GM21576 (cell line): ENCODE measurements at regions not wholly inside any gene's neighbourhood (a gene's known extent, or its start where the extent isn't known, plus 50 kb on each side); places are given as distances from the start of the nearest gene placed in this dataset.
"Not testable (repeated sequence)": the region's sequence is repeated elsewhere in the genome, so short reads cannot be mapped to it uniquely, and the experiment has no call there.

Experiments
- ATAC-seq: cut with Tn5 transposase; IDR thresholded peaks from one replicate; pipeline ENCODE4 v1.9.1; 2021; ENCODE audit warnings: mild to moderate bottlenecking, moderate library complexity; ENCODE audit not compliant: unreplicated experiment

DNA sequence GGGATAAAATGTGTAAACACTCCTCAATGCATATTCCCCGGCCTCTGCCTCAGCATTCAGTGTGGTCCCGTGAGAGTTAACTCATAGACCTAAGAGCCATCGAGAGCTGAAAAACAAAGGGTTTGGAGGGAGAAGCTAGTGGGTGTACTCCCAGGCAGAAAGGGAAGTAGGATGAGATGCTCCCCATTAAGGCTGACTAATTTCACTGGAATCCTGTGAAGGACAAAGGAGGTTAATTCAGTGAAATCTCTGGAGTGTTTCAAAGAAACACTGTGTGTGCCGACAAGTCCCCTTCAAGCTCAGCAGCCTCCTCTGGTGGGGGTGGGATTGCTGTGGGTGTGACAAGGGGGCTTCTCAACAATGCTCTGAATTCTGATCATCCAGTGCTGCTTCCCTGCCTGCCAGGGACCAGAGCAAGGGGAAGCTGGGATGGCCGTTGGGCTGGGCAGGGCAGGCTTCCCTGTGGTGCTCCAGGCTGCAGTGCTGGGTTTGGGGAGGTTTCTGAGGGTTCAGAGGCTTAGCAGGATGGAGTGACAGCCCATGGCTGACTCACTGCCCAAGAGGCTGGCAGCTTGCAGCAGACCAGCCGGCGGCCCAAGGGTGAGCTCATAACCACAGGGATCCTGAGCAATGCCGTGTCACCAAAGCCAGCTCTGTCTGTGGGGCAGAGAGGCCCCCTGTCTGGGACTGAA lies 61.4 kb upstream of the BMAL1 start:
- no peak for ATAC-seq

DNA sequence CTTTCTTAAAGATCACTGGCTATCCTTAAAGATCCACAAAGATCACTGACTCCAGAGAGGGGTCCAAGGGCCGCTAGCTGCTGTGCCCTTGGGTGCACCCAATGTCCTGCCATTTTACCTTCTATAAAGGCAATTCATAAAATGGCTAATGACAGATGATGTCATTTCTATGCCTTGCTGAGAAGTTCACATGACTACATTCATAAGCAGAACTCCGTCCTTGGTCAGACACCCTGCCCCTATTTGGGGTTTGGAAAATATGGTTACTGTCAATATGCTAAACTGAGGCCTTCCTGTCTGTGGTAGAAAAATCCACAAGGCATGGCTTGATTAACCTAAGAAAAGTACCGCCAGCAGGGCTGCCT lies 60.9 kb upstream of the BMAL1 start:
- ATAC-seq = no peak

DNA sequence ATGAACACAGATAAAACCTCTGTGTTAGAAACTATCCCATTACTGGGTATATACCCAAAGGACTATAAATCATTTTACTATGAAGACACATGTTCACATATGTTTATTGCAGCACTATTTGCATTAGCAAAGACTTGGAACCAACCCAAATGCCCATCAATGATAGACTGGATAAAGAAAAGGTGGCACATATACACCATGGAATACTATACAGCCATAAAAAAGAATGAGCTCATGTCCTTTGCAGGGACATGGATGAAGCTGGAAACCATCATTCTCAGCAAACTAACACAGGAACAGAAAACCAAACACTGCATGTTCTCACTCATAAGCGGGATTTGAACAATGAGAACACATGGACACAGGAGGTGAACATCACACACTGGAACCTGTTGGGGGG lies 58.9 kb upstream of the BMAL1 start:
- ATAC-seq = not testable (repeated sequence)

DNA sequence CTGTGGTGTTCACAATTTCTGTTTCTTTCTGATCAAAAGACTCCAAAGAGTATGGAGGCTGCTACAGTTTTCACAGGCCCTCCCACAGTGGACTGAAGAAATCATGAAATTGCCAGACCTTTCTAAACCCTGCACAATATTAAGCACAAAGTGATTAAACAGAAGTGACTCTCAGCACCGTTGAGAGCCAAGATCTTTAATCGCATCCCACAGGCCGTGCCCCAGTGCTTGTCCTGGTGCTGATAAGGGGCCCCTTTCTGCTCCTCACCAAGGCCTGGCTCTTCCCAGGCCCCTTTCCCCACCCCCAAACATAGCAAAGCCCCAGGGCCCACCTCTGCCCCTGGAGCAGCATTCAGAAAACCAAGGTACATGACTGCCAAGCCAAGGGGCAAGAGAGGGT lies 57.4 kb upstream of the BMAL1 start:
- no peak for ATAC-seq

DNA sequence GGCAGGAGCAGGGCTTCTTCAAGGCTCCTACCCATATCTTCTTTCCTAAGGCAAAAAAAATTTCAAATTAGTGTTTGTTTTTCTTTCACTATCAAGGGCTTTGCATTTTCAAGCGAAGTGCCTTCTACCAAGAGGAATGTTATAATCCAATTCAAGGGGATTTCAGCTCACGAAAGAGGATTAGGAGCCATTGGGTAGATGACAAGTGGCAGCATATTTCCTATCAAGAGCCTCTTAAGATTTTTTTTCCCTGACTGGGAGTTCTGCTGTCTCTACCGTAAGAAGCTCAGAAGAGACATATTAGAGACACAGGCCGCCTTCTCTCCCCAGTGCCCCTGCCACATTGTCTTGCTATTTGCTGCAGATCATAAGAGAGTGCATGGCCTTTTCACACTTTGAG lies 55.9 kb upstream of the BMAL1 start:
- ATAC-seq = no peak

DNA sequence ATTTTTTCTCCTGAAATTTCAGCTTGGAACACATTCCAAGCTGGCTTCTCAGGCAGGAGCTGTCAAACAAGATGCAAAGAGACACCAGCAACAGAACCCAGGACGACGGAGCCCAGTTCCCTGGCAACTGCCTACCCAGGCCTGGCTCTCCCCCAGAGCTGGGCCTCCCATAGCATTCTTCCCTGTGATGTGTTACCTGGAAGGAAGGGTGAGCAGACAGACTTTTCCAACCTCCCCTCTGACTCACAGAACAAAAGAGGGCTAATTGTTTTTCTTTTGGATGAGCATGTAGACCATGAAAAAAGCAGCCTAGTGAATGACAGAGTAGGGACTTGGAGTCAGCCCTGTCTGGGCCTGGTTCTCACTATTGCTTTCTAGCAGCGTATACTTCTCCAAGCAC lies 55.3 kb upstream of the BMAL1 start:
- no peak for ATAC-seq

DNA sequence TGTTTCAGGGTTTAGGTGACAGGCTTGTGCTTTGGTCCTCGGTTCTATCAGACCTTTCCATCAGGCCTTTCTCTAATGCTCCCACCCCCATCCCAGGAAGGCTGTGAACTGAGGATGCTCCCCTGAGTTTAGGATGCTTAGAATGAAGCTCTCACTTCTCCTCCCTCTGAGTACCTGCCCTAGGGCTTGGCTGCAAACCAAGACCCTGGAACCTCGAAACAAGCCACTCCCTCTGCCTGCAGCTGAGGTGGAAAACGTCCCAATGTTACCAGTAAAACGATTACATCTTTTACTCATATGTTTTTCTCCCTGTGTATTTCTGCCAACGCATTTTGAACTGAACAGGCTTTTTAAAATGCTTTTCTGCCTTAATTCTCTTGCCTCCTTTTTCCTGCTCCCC lies 54.5 kb upstream of the BMAL1 start:
- no peak for ATAC-seq

DNA sequence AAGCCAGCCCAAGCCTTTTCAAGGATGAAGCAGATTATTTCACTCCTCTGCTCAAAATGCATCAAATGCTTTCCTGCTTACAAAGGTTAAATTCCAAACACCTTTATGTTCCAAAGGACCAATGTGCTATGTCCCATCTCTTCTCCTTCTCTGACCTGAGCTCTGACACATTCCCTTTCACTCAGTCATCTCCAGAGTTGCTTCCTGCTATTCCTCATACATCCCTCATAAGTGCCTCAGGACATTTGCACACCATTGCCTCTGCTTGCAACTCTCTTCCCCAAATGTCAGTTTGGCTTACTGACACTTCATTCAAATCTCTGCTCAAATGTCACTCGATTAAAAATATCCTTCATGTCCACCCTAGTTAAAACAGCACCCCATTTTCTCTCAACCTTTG lies 53.3 kb upstream of the BMAL1 start:
- ATAC-seq = no peak

DNA sequence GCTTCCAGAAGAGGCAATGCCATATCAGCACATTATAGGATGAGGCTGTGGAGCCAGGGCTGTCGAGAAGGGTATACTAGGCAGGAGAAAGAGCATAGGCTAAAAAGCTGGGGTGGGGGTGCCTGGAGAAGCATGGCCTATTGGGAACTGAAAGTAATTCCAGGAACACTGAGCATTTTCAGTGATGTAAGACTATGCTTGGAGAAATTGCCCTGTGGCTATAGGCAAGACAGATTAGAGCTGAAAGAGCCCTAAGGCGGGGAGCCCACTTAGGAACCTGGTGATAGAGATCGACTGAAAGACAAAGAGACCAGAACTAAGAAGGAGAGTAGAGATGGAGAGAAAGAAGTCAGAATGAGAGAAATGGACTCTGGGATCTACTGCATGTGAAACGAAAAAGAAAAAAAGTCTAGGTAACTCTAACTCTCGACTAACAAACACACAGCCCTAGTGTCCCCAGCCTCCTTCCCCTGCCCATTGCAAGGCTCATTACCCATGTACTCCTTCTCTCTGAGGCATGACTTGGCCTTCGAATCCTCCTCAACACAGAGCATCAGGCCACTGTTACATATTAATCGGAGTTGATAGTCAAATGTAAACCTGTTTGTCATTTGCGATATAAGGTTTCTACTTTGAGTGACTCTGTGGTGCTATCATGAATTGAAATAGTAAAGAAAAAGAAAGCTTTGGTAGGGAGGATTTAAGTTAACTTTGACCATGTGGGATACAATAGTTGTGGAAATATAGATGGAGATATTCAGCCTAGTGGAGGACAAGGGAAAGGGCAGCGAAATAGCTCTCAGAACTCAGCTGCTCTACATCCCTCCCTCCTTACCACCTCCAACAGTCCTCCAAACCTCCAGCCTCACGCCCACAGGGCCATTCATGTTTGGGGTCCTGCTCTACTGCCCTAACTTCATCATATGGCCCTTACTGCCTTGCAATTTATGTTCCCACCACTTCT lies 52.3 kb upstream of the BMAL1 start:
- ATAC-seq = no peak

DNA sequence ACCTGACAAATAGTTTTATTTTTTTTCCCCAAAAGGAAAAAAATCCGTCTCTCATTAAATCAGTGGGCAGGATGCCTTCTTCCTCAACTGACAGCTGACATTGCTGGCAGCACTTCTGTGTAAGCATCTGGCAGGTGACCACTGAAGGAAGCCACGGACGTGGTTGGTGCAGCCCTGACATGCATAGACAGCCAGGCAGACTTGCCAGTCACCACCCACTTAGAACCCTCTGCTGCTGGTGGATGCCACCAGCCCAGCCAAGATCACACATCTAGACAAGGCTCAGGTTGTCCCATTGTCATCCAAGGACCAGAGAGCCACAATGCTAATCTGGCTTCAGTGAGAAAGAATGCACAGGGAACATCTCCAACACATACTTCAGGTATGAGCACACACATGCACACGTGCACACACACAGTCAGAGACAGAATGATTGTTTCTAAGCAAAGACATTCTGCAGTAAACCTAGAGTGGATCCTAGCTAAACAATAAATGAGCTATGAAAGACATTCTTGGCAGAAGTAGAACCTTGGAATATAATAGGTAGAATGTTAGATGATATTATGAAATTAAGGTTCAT lies 49.8 kb upstream of the BMAL1 start:
- ATAC-seq = no peak
